ENCODE measurements at regions not wholly inside any gene's neighbourhood (a gene's known extent, or its start where the extent isn't known, plus 50 kb on each side); places are given as distances from the start of the nearest gene placed in this dataset.

GRCh38 chr2:235211056-235211455 lies 259.2 kb downstream of the SH3BP4 start:
- DNase-seq (ENCODE audit: insufficient read length, low spot score, missing footprints), result no peak
- H3K4me3 ChIP-seq (ENCODE audit: insufficient read depth, low read length), result no peak overlapping the region
- no peaks in the 10 kb centered on the region for H3K9me3 ChIP-seq (ENCODE audit: low read depth, low read length)
- no peaks in the 10 kb centered on the region for H4K20me1 ChIP-seq (ENCODE audit: insufficient read depth, low read length)
- H3K79me2 ChIP-seq (ENCODE audit: insufficient read depth, low read length), result no peaks in the 10 kb centered on the region
- no peak overlapping the region for H3K27ac ChIP-seq (ENCODE audit: low read depth, low read length)
- TF ChIP-seq, protein P1, sequence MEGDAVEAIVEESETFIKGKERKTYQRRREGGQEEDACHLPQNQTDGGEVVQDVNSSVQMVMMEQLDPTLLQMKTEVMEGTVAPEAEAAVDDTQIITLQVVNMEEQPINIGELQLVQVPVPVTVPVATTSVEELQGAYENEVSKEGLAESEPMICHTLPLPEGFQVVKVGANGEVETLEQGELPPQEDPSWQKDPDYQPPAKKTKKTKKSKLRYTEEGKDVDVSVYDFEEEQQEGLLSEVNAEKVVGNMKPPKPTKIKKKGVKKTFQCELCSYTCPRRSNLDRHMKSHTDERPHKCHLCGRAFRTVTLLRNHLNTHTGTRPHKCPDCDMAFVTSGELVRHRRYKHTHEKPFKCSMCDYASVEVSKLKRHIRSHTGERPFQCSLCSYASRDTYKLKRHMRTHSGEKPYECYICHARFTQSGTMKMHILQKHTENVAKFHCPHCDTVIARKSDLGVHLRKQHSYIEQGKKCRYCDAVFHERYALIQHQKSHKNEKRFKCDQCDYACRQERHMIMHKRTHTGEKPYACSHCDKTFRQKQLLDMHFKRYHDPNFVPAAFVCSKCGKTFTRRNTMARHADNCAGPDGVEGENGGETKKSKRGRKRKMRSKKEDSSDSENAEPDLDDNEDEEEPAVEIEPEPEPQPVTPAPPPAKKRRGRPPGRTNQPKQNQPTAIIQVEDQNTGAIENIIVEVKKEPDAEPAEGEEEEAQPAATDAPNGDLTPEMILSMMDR (IDR thresholded peaks at IDR 0.05; ENCODE audit: extremely low read depth, low read depth, low read length), result no peak
- no peaks in the 10 kb centered on the region for H3K4me1 ChIP-seq (ENCODE audit: insufficient read depth, low read length)
- H2AFZ ChIP-seq (ENCODE audit: low read length), result no peak overlapping the region
- H3K27me3 ChIP-seq (ENCODE audit: insufficient read depth, low read length), result peaks cover 6% of the 10 kb centered on the region
- no peak overlapping the region for H3K4me2 ChIP-seq (ENCODE audit: insufficient read depth, low read length)
- no peaks in the 10 kb centered on the region for H3K36me3 ChIP-seq (ENCODE audit: insufficient read depth, low read length)

DNA sequence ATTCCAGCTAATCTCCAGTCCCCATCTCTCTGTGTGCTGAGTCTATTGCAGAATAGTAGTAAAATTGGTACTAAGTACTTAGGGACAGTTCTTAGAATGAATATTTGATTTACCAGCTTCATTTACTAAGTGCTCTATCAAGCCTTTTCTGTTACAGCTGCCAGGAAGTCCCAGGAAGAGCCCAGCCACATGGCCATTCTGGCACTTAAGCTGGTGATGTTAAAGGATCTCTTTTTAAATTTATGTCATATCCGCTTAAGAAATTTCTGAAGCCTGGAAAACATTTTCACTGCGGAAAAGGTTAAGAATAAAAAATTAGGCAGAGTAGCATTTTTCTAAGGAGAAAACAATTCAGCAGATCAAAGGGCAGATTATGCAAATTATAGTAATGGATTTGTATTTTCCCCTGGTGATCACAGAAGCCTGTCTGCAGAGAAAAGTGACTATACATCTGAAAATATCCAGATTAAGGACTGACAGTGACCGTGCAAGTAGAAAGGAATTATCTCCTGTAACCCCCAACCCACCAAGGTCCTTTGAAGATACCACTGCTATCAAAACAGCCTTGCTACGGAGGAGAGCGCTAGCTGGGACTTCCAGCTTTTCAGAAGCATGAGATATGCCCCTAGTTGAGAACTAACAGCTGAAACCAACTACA lies 260.8 kb downstream of the SH3BP4 start:
- no peaks in the 10 kb centered on the region for H3K36me3 ChIP-seq (ENCODE audit: insufficient read depth, low read length)

GRCh38 chr2:235215248-235215647 lies 263.4 kb downstream of the SH3BP4 start:
- H3K4me2 ChIP-seq (ENCODE audit: insufficient read depth, low read length), result no peak overlapping the region
- peaks cover 10% of the 10 kb centered on the region for H3K4me1 ChIP-seq (ENCODE audit: insufficient read depth, low read length)
- no peaks in the 10 kb centered on the region for H3K36me3 ChIP-seq (ENCODE audit: insufficient read depth, low read length)
- no peaks in the 10 kb centered on the region for H3K79me2 ChIP-seq (ENCODE audit: insufficient read depth, low read length)
- H3K4me3 ChIP-seq (ENCODE audit: insufficient read depth, low read length), result no peak overlapping the region
- no peaks in the 10 kb centered on the region for H4K20me1 ChIP-seq (ENCODE audit: insufficient read depth, low read length)
- H3K27ac ChIP-seq (ENCODE audit: low read depth, low read length), result no peak overlapping the region
- H2AFZ ChIP-seq (ENCODE audit: low read length), result no peak overlapping the region
- no peaks in the 10 kb centered on the region for H3K27me3 ChIP-seq (ENCODE audit: insufficient read depth, low read length)
- no peak for DNase-seq (ENCODE audit: insufficient read length, low spot score, missing footprints)
- no peaks in the 10 kb centered on the region for H3K9me3 ChIP-seq (ENCODE audit: low read depth, low read length)
- TF ChIP-seq, protein P1 (IDR thresholded peaks at IDR 0.05; ENCODE audit: extremely low read depth, low read depth, low read length), result no peak

More for the DNA sequence above, 260.8 kb downstream of the SH3BP4 start:
- H3K79me2 ChIP-seq (ENCODE audit: insufficient read depth, low read length), result no peaks in the 10 kb centered on the region
- no peaks in the 10 kb centered on the region for H3K27me3 ChIP-seq (ENCODE audit: insufficient read depth, low read length)
- H2AFZ ChIP-seq (ENCODE audit: low read length), result no peak overlapping the region
- no peaks in the 10 kb centered on the region for H4K20me1 ChIP-seq (ENCODE audit: insufficient read depth, low read length)
- H3K9me3 ChIP-seq (ENCODE audit: low read depth, low read length), result no peaks in the 10 kb centered on the region
- H3K4me2 ChIP-seq (ENCODE audit: insufficient read depth, low read length), result no peak overlapping the region
- H3K27ac ChIP-seq (ENCODE audit: low read depth, low read length), result no peak overlapping the region
- DNase-seq (ENCODE audit: insufficient read length, low spot score, missing footprints), result no peak
- peaks cover 8% of the 10 kb centered on the region for H3K4me1 ChIP-seq (ENCODE audit: insufficient read depth, low read length)
- no peak overlapping the region for H3K4me3 ChIP-seq (ENCODE audit: insufficient read depth, low read length)
- TF ChIP-seq, protein P1 (IDR thresholded peaks at IDR 0.05; ENCODE audit: extremely low read depth, low read depth, low read length), result no peak

DNA sequence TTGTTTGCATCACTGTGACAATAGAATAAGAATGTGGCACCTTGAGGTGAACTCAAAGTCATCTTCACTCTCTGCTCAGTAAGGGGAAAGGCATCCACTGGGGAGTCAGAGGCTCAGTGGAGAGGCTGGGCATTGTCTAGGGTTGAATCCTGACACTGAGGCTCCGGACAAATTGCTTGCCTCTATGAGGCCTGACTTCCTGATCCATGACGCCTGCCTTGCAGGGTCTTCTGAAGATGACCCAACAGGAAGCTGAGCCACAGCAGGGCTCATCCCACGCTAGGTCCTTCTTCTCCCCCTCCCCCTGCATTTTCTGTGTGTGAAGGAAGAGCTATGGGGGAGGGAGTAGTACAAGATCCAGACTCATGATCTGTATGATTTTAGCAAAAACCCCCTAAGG lies 265.1 kb downstream of the SH3BP4 start:
- no peak overlapping the region for H3K4me3 ChIP-seq (ENCODE audit: insufficient read depth, low read length)
- H4K20me1 ChIP-seq (ENCODE audit: insufficient read depth, low read length), result no peaks in the 10 kb centered on the region
- H2AFZ ChIP-seq (ENCODE audit: low read length), result peak overlapping the region; percentile 80
- H3K4me2 ChIP-seq (ENCODE audit: insufficient read depth, low read length), result no peak overlapping the region
- H3K27me3 ChIP-seq (ENCODE audit: insufficient read depth, low read length), result no peaks in the 10 kb centered on the region
- no peaks in the 10 kb centered on the region for H3K36me3 ChIP-seq (ENCODE audit: insufficient read depth, low read length)
- no peaks in the 10 kb centered on the region for H3K79me2 ChIP-seq (ENCODE audit: insufficient read depth, low read length)
- no peak for DNase-seq (ENCODE audit: insufficient read length, low spot score, missing footprints)
- TF ChIP-seq, protein P1 (IDR thresholded peaks at IDR 0.05; ENCODE audit: extremely low read depth, low read depth, low read length), result no peak
- peaks cover 10% of the 10 kb centered on the region for H3K4me1 ChIP-seq (ENCODE audit: insufficient read depth, low read length)
- H3K9me3 ChIP-seq (ENCODE audit: low read depth, low read length), result no peaks in the 10 kb centered on the region
- no peak overlapping the region for H3K27ac ChIP-seq (ENCODE audit: low read depth, low read length)
